ENCODE measurements at regions not wholly inside any gene's neighbourhood (a gene's known extent, or its start where the extent isn't known, plus 50 kb on each side); places are given as distances from the start of the nearest gene placed in this dataset.
A peak's percentile ranks its signal among the peaks of the same experiment; 100 is the strongest.

- Histone ChIP-seq H3K27ac (no peak overlapping the region), H3K4me1 (no peaks in the 10 kb centered on the region), H3K4me3 (no peak overlapping the region), H3K9me3 (no peaks in the 10 kb centered on the region), H3K36me3 (no peaks in the 10 kb centered on the region), H3K27me3 (no peaks in the 10 kb centered on the region)
- no peak for TF ChIP-seq CTCF (IDR thresholded peaks at IDR 0.05)
- DNase-seq (ENCODE audit: low spot score) = peak; percentile 40
Measured at GRCh38 chr1:67605209-67605780, 79.7 kb upstream of the GADD45A start.

- Histone ChIP-seq H3K4me3 (no peak overlapping the region), H3K27me3 (no peaks in the 10 kb centered on the region), H3K27ac (no peak overlapping the region), H3K36me3 (no peaks in the 10 kb centered on the region), H3K9me3 (no peaks in the 10 kb centered on the region), H3K4me1 (no peaks in the 10 kb centered on the region)
- no peak for TF ChIP-seq CTCF (IDR thresholded peaks at IDR 0.05)
- DNase-seq (ENCODE audit: low spot score) = no peak
Measured at GRCh38 chr1:67607286-67607685, 77.7 kb upstream of the GADD45A start.

GRCh38 chr1:67607699-67608098 is 77.3 kb upstream of the GADD45A start:
- no peak overlapping the region for H3K27ac ChIP-seq
- no peaks in the 10 kb centered on the region for H3K9me3 ChIP-seq
- H3K4me3 ChIP-seq = no peak overlapping the region

GRCh38 chr1:67608661-67609576 is 76.1 kb upstream of the GADD45A start:
- Histone ChIP-seq H3K27me3 (no peaks in the 10 kb centered on the region), H3K9me3 (no peaks in the 10 kb centered on the region), H3K4me1 (no peaks in the 10 kb centered on the region), H3K36me3 (no peaks in the 10 kb centered on the region), H3K27ac (no peak overlapping the region), H3K4me3 (no peak overlapping the region)
- no peak for TF ChIP-seq CTCF (IDR thresholded peaks at IDR 0.05)
- DNase-seq (ENCODE audit: low spot score) = no peak

More at GRCh38 chr1:67607699-67608098, 77.3 kb upstream of the GADD45A start:
- no peaks in the 10 kb centered on the region for H3K27me3 ChIP-seq
- H3K4me1 ChIP-seq = no peaks in the 10 kb centered on the region
- no peaks in the 10 kb centered on the region for H3K36me3 ChIP-seq
- no peak for TF ChIP-seq CTCF (IDR thresholded peaks at IDR 0.05)
- no peak for DNase-seq (ENCODE audit: low spot score)

- H3K9me3 ChIP-seq = no peaks in the 10 kb centered on the region
- TF ChIP-seq CTCF (IDR thresholded peaks at IDR 0.05) = no peak
- no peaks in the 10 kb centered on the region for H3K36me3 ChIP-seq
- no peak for DNase-seq (ENCODE audit: low spot score)
- no peaks in the 10 kb centered on the region for H3K27me3 ChIP-seq
- no peak overlapping the region for H3K4me3 ChIP-seq
- H3K27ac ChIP-seq = no peak overlapping the region
- H3K4me1 ChIP-seq = no peaks in the 10 kb centered on the region
Measured at GRCh38 chr1:67609577-67610341, 75.2 kb upstream of the GADD45A start.

All from right atrium auricular region (tissue), 2 donors.